ENCODE measurements at regions not wholly inside any gene's neighbourhood (a gene's known extent, or its start where the extent isn't known, plus 50 kb on each side); places are given as distances from the start of the nearest gene placed in this dataset.

DNA sequence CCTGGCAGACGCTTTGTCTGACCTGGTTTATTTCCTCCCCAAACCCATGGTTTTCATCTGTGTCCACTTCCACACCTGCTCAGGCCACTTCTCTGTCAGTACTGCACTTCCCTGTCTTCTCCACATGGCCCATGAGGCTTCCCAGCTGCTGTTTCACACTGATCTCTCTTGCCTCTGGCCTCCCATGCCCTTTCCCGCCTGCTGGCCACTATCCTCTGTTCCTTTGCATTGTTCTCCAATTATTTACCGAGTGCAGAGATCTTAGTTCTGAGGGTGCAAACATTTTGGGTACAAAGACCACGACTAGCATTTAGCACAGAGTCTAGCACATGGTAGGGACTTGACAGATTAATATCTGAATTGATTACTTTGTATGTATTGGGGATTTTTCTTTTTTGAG is 174.8 kb upstream of the NPY2R start:
- Histone ChIP-seq H2AFZ (ENCODE audit: low read depth, low read length) (no peak overlapping the region), H3K79me2 (ENCODE audit: control insufficient read depth, insufficient read depth, low read length) (no peaks in the 10 kb centered on the region), H3K27me3 (ENCODE audit: control insufficient read depth in 2 of 2, insufficient read depth in 2 of 2, low read length in 2 of 2) (no peaks in the 10 kb centered on the region), H4K20me1 (replicated peaks; ENCODE audit: control insufficient read depth, insufficient read depth, low read length) (no peaks in the 10 kb centered on the region), H3K9me3 (replicated peaks; ENCODE audit: control insufficient read depth, insufficient read depth, low read depth, low read length) (no peaks in the 10 kb centered on the region; the same call in 1 of the 2 replicates), H3K4me3 (no peak overlapping the region), H3K27ac (ENCODE audit: extremely low read depth, low read depth, low read length) (no peak overlapping the region), H3K36me3 (ENCODE audit: control insufficient read depth, insufficient read depth, low read length) (no peaks in the 10 kb centered on the region), H3K9me1 (ENCODE audit: control insufficient read depth, insufficient read depth, low read length) (no peaks in the 10 kb centered on the region), H3K4me2 (ENCODE audit: insufficient read depth, low read length) (no peak overlapping the region), H3K9ac (ENCODE audit: insufficient read depth in 1 of 2, low read depth in 2 of 2, low read length in 2 of 2) (no peak overlapping the region), H3K4me1 (replicated peaks in 1 of 2; ENCODE audit: control insufficient read depth in 2 of 2, insufficient read depth in 2 of 2, low read length in 2 of 2) (no peaks in the 10 kb centered on the region)
- no peak for ATAC-seq
- no peak for DNase-seq (ENCODE audit: extremely low read depth in 1 of 4, low spot score in 3 of 4)
- intact Hi-C loops (cut with micrococcal nuclease): no loop called here
- WGBS (ENCODE audit: insufficient coverage, low coverage, missing lambda C conversion rate): 0% methylated on average over 4 of the region's 4 CpGs
- no TSS peak for BruUV-seq (replicated peaks)
- no peak for TF ChIP-seq ASH1L (IDR thresholded peaks at IDR 0.05; ENCODE audit: borderline replicate concordance, low read depth, partially characterized antibody)
- TF ChIP-seq TEAD4 (IDR thresholded peaks at IDR 0.05; ENCODE audit: low read length): no peak
- no peak for TF ChIP-seq TEAD4 (CRISPR knock-in tag; IDR thresholded peaks at IDR 0.05; ENCODE audit: borderline replicate concordance)
- no peak for TF ChIP-seq CBFA2T2 (conservative IDR thresholded peaks at IDR 0.05)
- no peak for TF ChIP-seq MEF2A (IDR thresholded peaks at IDR 0.05; ENCODE audit: control insufficient read depth, low read depth, low read length)
- TF ChIP-seq KDM4B (IDR thresholded peaks at IDR 0.05; ENCODE audit: borderline replicate concordance in 2 of 2, low read depth in 1 of 2): no peak
- TF ChIP-seq PURB (CRISPR knock-in tag; IDR thresholded peaks at IDR 0.05; ENCODE audit: low read depth): no peak
- no peak for TF ChIP-seq ZNF79 (CRISPR knock-in tag; IDR thresholded peaks at IDR 0.05; ENCODE audit: low read depth)
- no peak for TF ChIP-seq POLR2AphosphoS5 (IDR thresholded peaks at IDR 0.05; ENCODE audit: control insufficient read depth, insufficient read depth, low read depth, low read length)
- no peak for TF ChIP-seq TAF15 (IDR thresholded peaks at IDR 0.05; ENCODE audit: low read depth, low read length)
- no peak for TF ChIP-seq ARID1B (IDR thresholded peaks at IDR 0.05)
- TF ChIP-seq BDP1 (IDR thresholded peaks at IDR 0.05; ENCODE audit: insufficient read depth, insufficient read length): no peak
- no peak for TF ChIP-seq ETV1 (tag; conservative IDR thresholded peaks at IDR 0.05; ENCODE audit: low read depth)
- TF ChIP-seq, protein P1, sequence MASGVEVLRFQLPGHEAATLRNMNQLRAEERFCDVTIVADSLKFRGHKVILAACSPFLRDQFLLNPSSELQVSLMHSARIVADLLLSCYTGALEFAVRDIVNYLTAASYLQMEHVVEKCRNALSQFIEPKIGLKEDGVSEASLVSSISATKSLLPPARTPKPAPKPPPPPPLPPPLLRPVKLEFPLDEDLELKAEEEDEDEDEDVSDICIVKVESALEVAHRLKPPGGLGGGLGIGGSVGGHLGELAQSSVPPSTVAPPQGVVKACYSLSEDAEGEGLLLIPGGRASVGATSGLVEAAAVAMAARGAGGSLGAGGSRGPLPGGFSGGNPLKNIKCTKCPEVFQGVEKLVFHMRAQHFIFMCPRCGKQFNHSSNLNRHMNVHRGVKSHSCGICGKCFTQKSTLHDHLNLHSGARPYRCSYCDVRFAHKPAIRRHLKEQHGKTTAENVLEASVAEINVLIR (CRISPR knock-in tag; IDR thresholded peaks at IDR 0.05): no peak
- TF ChIP-seq XRCC4 (IDR thresholded peaks at IDR 0.05; ENCODE audit: extremely low read depth, insufficient read depth, insufficient read length): no peak
- TF ChIP-seq, protein P2, sequence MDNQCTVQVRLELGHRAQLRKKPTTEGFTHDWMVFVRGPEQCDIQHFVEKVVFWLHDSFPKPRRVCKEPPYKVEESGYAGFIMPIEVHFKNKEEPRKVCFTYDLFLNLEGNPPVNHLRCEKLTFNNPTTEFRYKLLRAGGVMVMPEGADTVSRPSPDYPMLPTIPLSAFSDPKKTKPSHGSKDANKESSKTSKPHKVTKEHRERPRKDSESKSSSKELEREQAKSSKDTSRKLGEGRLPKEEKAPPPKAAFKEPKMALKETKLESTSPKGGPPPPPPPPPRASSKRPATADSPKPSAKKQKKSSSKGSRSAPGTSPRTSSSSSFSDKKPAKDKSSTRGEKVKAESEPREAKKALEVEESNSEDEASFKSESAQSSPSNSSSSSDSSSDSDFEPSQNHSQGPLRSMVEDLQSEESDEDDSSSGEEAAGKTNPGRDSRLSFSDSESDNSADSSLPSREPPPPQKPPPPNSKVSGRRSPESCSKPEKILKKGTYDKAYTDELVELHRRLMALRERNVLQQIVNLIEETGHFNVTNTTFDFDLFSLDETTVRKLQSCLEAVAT (IDR thresholded peaks at IDR 0.05): no peak
- TF ChIP-seq RBM39 (optimal IDR thresholded peaks at IDR 0.05; ENCODE audit: low read depth, low read length): no peak
- TF ChIP-seq NFE2L1 (tag; IDR thresholded peaks at IDR 0.05; ENCODE audit: borderline replicate concordance, low read depth): no peak
- CTCF ChIA-PET (ENCODE audit: low intra/inter-chr PET ratio): no interaction called here
- in situ Hi-C loops (cut with MboI): no loop called here
- FAIRE-seq: no peak
- POLR2A ChIA-PET: no interaction called here

All from K562 (cell line).